ENCODE measurements at regions not wholly inside any gene's neighbourhood (a gene's known extent, or its start where the extent isn't known, plus 50 kb on each side); places are given as distances from the start of the nearest gene placed in this dataset.

DNA sequence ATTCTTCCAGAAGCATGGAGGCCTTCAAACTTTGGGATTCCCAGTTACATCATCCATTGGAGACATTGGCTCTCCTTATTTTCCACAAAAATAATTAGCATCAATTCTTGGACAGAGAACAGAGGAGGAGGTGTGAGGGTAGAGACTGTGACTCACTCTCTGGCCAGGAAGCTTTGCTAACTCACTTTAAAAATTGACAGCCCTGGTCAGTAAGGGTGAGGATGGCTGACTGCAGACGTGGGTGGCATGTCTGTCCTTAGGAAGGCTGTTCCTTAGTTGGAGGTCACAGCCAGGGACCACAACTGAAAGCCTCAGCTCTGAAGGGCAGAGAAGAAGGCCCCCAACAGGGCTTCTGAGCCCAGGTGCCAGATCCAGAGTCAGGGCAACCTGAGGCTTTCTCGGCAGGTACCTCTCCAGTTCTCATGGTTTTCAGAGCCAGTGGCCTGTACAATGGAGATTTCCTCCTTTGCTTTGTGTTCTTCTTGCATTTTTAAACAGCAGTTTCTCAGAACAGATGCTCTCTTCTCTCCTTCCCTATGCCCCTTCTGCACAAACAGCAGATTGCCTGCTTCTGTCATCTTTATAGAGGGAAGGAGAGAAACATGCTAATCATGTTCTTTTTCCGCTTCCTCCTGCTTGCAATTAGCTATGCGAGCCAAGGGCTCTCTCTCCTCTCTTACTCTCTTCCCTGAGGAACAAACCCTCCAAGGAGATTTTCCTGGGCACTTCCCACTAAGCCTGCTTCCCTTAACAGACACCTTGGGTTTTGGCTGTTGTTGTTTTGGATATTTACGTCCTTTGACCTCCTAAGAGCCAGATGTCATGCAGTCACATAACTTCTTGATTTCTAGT lies 92.5 kb upstream of the ZNF366 start:
- TF ChIP-seq, protein P1, sequence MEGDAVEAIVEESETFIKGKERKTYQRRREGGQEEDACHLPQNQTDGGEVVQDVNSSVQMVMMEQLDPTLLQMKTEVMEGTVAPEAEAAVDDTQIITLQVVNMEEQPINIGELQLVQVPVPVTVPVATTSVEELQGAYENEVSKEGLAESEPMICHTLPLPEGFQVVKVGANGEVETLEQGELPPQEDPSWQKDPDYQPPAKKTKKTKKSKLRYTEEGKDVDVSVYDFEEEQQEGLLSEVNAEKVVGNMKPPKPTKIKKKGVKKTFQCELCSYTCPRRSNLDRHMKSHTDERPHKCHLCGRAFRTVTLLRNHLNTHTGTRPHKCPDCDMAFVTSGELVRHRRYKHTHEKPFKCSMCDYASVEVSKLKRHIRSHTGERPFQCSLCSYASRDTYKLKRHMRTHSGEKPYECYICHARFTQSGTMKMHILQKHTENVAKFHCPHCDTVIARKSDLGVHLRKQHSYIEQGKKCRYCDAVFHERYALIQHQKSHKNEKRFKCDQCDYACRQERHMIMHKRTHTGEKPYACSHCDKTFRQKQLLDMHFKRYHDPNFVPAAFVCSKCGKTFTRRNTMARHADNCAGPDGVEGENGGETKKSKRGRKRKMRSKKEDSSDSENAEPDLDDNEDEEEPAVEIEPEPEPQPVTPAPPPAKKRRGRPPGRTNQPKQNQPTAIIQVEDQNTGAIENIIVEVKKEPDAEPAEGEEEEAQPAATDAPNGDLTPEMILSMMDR (IDR thresholded peaks at IDR 0.05; ENCODE audit: low read depth, low read length) = no peak
- TF ChIP-seq POLR2A (IDR thresholded peaks at IDR 0.05; ENCODE audit: extremely low read depth, insufficient read length) = no peak
- TF ChIP-seq MAX (IDR thresholded peaks at IDR 0.05; ENCODE audit: low read depth, low read length) = no peak
